ENCODE measurements at regions not wholly inside any gene's neighbourhood (a gene's known extent, or its start where the extent isn't known, plus 50 kb on each side); places are given as distances from the start of the nearest gene placed in this dataset.

DNA sequence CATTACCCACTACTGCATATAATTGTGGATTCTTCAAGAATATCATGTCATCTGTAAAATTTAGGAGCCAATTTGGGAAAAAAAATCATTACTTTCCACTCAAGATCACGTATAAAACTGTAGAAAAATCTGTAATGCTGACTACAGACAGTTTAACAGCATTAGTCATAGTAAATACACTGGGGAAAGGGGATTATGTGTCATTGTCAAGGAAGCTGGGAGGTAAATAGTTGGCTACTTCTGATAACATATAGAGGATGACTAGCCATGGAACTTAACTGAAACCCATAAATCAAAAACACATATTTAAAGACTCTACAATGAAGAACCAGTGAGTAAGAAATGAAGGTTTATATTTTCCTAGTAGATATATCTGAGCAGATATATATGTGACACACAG, 1666.4 kb upstream of the IGFBP7 start:
- TF ChIP-seq SPI1 (IDR thresholded peaks at IDR 0.05; ENCODE audit: borderline replicate concordance, insufficient read depth, low read depth, low read length) (no peak), JUND (IDR thresholded peaks at IDR 0.05; ENCODE audit: low read depth, low read length) (no peak), POLR2A (IDR thresholded peaks at IDR 0.05; ENCODE audit: low read depth, low read length) (no peak), ZBTB4 (CRISPR knock-in tag; IDR thresholded peaks at IDR 0.05) (no peak), EZH2 (IDR thresholded peaks at IDR 0.05; ENCODE audit: borderline replicate concordance, control insufficient read depth, low read depth, low read length) (no peak), MAX (IDR thresholded peaks at IDR 0.05; ENCODE audit: low read depth, low read length) (no peak), BACH1 (IDR thresholded peaks at IDR 0.05; ENCODE audit: borderline replicate concordance) (no peak)
- TF ChIP-seq, protein P1, sequence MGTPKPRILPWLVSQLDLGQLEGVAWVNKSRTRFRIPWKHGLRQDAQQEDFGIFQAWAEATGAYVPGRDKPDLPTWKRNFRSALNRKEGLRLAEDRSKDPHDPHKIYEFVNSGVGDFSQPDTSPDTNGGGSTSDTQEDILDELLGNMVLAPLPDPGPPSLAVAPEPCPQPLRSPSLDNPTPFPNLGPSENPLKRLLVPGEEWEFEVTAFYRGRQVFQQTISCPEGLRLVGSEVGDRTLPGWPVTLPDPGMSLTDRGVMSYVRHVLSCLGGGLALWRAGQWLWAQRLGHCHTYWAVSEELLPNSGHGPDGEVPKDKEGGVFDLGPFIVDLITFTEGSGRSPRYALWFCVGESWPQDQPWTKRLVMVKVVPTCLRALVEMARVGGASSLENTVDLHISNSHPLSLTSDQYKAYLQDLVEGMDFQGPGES (IDR thresholded peaks at IDR 0.05), result no peak

All from GM12878 (cell line).